Transverse colon (tissue), 4 donors: ENCODE measurements at regions not wholly inside any gene's neighbourhood (a gene's known extent, or its start where the extent isn't known, plus 50 kb on each side); places are given as distances from the start of the nearest gene placed in this dataset.

Experiments
- DNase-seq: peaks from one replicate; pipeline ENCODE4 v3.0.0-alpha.2; 2019
- H3K27ac ChIP-seq, 4 donors: fragments of 200-600 bp; sonication (generic); 2 replicates each; pipeline ENCODE4 v1.5.1; 2016 to 2018; ENCODE audit warnings: inconsistent platforms in 4 of 4
- H3K27me3 ChIP-seq: fragments of 200-600 bp; sonication (generic); 2 replicates; pipeline ENCODE4 v1.5.1; 2017; ENCODE audit warnings: inconsistent platforms
- H3K36me3 ChIP-seq, 4 donors: fragments of 200-600 bp; sonication (generic); 2 replicates each; pipeline ENCODE4 v1.5.1; 2017 to 2019; ENCODE audit warnings: inconsistent platforms in 4 of 4
- H3K4me1 ChIP-seq, 4 donors: fragments of 200-600 bp; sonication (generic); 2 replicates each; pipeline ENCODE4 v1.5.1; 2017 to 2020; ENCODE audit warnings: inconsistent platforms in 4 of 4
- H3K4me3 ChIP-seq, 4 donors: fragments of 200-600 bp; sonication (generic); 1 replicate in 1 of 4; 2 replicates in 3 of 4; pipeline versions ENCODE4 v1.5.1 to v1.6.1; 2017 to 2019; ENCODE audit warnings: inconsistent platforms in 4 of 4
- H3K9me3 ChIP-seq, 2 donors: fragments of 200-600 bp; sonication (generic); 2 replicates each; pipeline ENCODE4 v1.5.1; 2017 to 2019; ENCODE audit warnings: inconsistent platforms in 2 of 2
- CTCF ChIP-seq, 5 experiments: fragments of 200-600 bp in 3 of 5; fragments of 450-650 bp in 2 of 5; sonication (generic) in 3 of 5; IDR thresholded peaks; 1 replicate in 2 of 5; 2 replicates in 3 of 5; pipeline ENCODE4 v1.5.1; 2016 to 2017; ENCODE audit warnings: antibody characterized with exemption in 5 of 5, inconsistent platforms in 3 of 5, mild to moderate bottlenecking in 2 of 5, moderate library complexity in 1 of 5
- EP300 ChIP-seq: sonication (generic); formaldehyde crosslinking; IDR thresholded peaks from one replicate; pipeline ENCODE4 v1.6.1; 2017; ENCODE audit warnings: antibody characterized with exemption, low read depth
- POLR2A ChIP-seq: fragments of 450-650 bp; IDR thresholded peaks from one replicate; pipeline ENCODE4 v1.6.1; 2016; ENCODE audit warnings: antibody characterized with exemption, mild to moderate bottlenecking, moderate library complexity
- POLR2AphosphoS5 ChIP-seq, 3 donors: sonication (generic); formaldehyde crosslinking; IDR thresholded peaks; one replicate each; pipeline ENCODE4 v1.6.1; 2016; ENCODE audit warnings: antibody characterized with exemption in 3 of 3
- WGBS, 2 donors: methylation state at CpG; one replicate each; pipeline ENCODE4 v1.1.5; 2018; ENCODE audit warnings: low coverage in 1 of 2; 5-methylcytosine and 5-hydroxymethylcytosine counted together
- in situ Hi-C, 4 donors: fragments of 200-750 bp; cut with MboI; loops; one replicate each; pipeline versions ENCODE4 v1.15.0 to v1.15.1; 2017; ENCODE audit warnings: low sequenced_read_pairs in 3 of 4, low pct_ligation_motif_present in 1 of 4, low pct_unique_long_range_greater_than_20kb in 1 of 4
- intact Hi-C: fragments of 100-400 bp; cut with DNase I; formaldehyde crosslinking; loops from one replicate; pipeline ENCODE4 v1.15.1; 2023; ENCODE audit warnings: low total_unique reads

GRCh38 chr11:128105511-128105910 lies 481.8 kb downstream of the ETS1 start:
- no peaks in the 10 kb centered on the region for H3K36me3 ChIP-seq
- TF ChIP-seq CTCF (IDR thresholded peaks at IDR 0.05) (no peak), EP300 (no peak), POLR2AphosphoS5 (IDR thresholded peaks at IDR 0.05) (no peak), POLR2A (no peak)
- in situ Hi-C loops (no loop called here), intact Hi-C loops (no loop called here)
- no peak for DNase-seq
- H3K27me3 ChIP-seq: no peaks in the 10 kb centered on the region
- H3K4me1 ChIP-seq: no peaks in the 10 kb centered on the region
- no peak overlapping the region for H3K27ac ChIP-seq
- H3K9me3 ChIP-seq: no peaks in the 10 kb centered on the region
- no peak overlapping the region for H3K4me3 ChIP-seq

- intact Hi-C loops: no loop called here
Measured at GRCh38 chr11:128103278-128103873, 484.0 kb downstream of the ETS1 start.

GRCh38 chr11:128098781-128099180 lies 488.6 kb downstream of the ETS1 start:
- H3K27me3 ChIP-seq: no peaks in the 10 kb centered on the region
- no peaks in the 10 kb centered on the region for H3K9me3 ChIP-seq
- in situ Hi-C loops: no loop called here
- H3K4me1 ChIP-seq: no peaks in the 10 kb centered on the region
- no peak for DNase-seq
- WGBS, 2 donors: 60 to 62% methylated on average over 1 of the region's 1 CpG
- TF ChIP-seq POLR2A: no peak
- no peak for TF ChIP-seq EP300
- no peak for TF ChIP-seq CTCF (IDR thresholded peaks at IDR 0.05)
- TF ChIP-seq POLR2AphosphoS5 (IDR thresholded peaks at IDR 0.05): no peak
- H3K36me3 ChIP-seq: no peaks in the 10 kb centered on the region
- H3K4me3 ChIP-seq: no peak overlapping the region
- intact Hi-C loops: no loop called here
- no peak overlapping the region for H3K27ac ChIP-seq

More at GRCh38 chr11:128103278-128103873, 484.0 kb downstream of the ETS1 start:
- in situ Hi-C loops: no loop called here
- TF ChIP-seq EP300 (no peak), POLR2A (no peak), CTCF (IDR thresholded peaks at IDR 0.05) (no peak), POLR2AphosphoS5 (IDR thresholded peaks at IDR 0.05) (no peak)
- no peaks in the 10 kb centered on the region for H3K9me3 ChIP-seq
- H3K36me3 ChIP-seq: no peaks in the 10 kb centered on the region
- no peak overlapping the region for H3K4me3 ChIP-seq
- WGBS, 2 donors: 66 to 77% methylated on average over 4 of the region's 4 CpGs
- no peak overlapping the region for H3K27ac ChIP-seq
- H3K4me1 ChIP-seq: no peaks in the 10 kb centered on the region
- no peak for DNase-seq
- no peaks in the 10 kb centered on the region for H3K27me3 ChIP-seq

GRCh38 chr11:128095466-128095981 lies 491.8 kb downstream of the ETS1 start:
- no peaks in the 10 kb centered on the region for H3K4me1 ChIP-seq
- no peaks in the 10 kb centered on the region for H3K36me3 ChIP-seq
- no peaks in the 10 kb centered on the region for H3K27me3 ChIP-seq
- intact Hi-C loops: no loop called here
- 38% methylated on average over 2 of the region's 2 CpGs; no CpG with 5 or more reads in 1 of the 2 donors for WGBS, 2 donors
- no peaks in the 10 kb centered on the region for H3K9me3 ChIP-seq
- H3K4me3 ChIP-seq: no peak overlapping the region
- no peak overlapping the region for H3K27ac ChIP-seq
- no peak for DNase-seq
- TF ChIP-seq POLR2A (no peak), EP300 (no peak), POLR2AphosphoS5 (IDR thresholded peaks at IDR 0.05) (no peak), CTCF (IDR thresholded peaks at IDR 0.05) (no peak)
- in situ Hi-C loops: no loop called here
